Caco-2 (cell line): ENCODE measurements at regions not wholly inside any gene's neighbourhood (a gene's known extent, or its start where the extent isn't known, plus 50 kb on each side); places are given as distances from the start of the nearest gene placed in this dataset.
A peak's percentile ranks its signal among the peaks of the same experiment; 100 is the strongest.

ENCODE experiments used
- BruUV-seq: library from RNA; stranded (reverse); fragments of 400-500 nt; replicated peaks from 2 replicates; lab custom pipeline; 2021; lab: Mats Ljungman, UMichigan
- CTCF ChIA-PET: fragments of 300-600 bp; sonication (Branson Sonifier 250); formaldehyde crosslinking; loops from one replicate; lab custom pipeline; 2022; ENCODE audit warnings: antibody characterized with exemption; lab: Charles Lee
- POLR2A ChIA-PET: fragments of 300-600 bp; sonication (Branson Sonifier 250); formaldehyde crosslinking; loops from one replicate; lab custom pipeline; 2022; ENCODE audit warnings: antibody characterized with exemption; lab: Charles Lee
- DNase-seq, 2 experiments: peaks; one replicate each; pipeline versions ENCODE4 v3.0.0 to v3.0.0-alpha.2; 2020 to 2022
- H3K27me3 ChIP-seq: replicated peaks from 2 replicates; pipeline ENCODE4 v1.6.0; 2011; ENCODE audit warnings: low read length; ENCODE audit not compliant: control insufficient read depth, insufficient read depth
- H3K36me3 ChIP-seq: 2 replicates; pipeline ENCODE4 v1.5.1; 2011; ENCODE audit warnings: low read length; ENCODE audit not compliant: control insufficient read depth, insufficient read depth
- H3K4me1 ChIP-seq: fragments of 250-450 bp; sonication (Bioruptor Pico); 2 replicates; pipeline ENCODE4 v1.5.1; 2020; ENCODE audit warnings: mild to moderate bottlenecking
- H3K4me3 ChIP-seq: 2 replicates; pipeline ENCODE4 v1.5.1; 2011; ENCODE audit warnings: low read depth, mild to moderate bottlenecking, control low read depth, low read length
- H3K9me3 ChIP-seq: fragments of 250-450 bp; sonication (Bioruptor Pico); 2 replicates; pipeline ENCODE4 v1.5.1; 2020; ENCODE audit warnings: mild to moderate bottlenecking, moderate library complexity
- H3K27ac Mint-ChIP-seq: one replicate; pipeline ENCODE4 v1.8.0; 2022; ENCODE audit warnings: mixed read lengths; ENCODE audit not compliant: unreplicated experiment
- H3K27me3 Mint-ChIP-seq: one replicate; pipeline ENCODE4 v1.8.0; 2022; ENCODE audit warnings: mixed read lengths; ENCODE audit not compliant: insufficient read depth, unreplicated experiment
- H3K36me3 Mint-ChIP-seq: one replicate; pipeline ENCODE4 v1.8.0; 2022; ENCODE audit warnings: mild to moderate bottlenecking, mixed read lengths; ENCODE audit not compliant: insufficient read depth, unreplicated experiment
- H3K4me1 Mint-ChIP-seq: one replicate; pipeline ENCODE4 v1.8.0; 2022; ENCODE audit warnings: low read depth, mixed read lengths; ENCODE audit not compliant: unreplicated experiment
- H3K4me3 Mint-ChIP-seq: one replicate; pipeline ENCODE4 v1.8.0; 2022; ENCODE audit warnings: mild to moderate bottlenecking, moderate library complexity, mixed read lengths; ENCODE audit not compliant: unreplicated experiment
- H3K9me3 Mint-ChIP-seq: one replicate; pipeline ENCODE4 v1.8.0; 2022; ENCODE audit warnings: mixed read lengths; ENCODE audit not compliant: unreplicated experiment
- CTCF ChIP-seq, 2 experiments: fragments of 200-600 bp in 1 of 2; IDR thresholded peaks; 1 replicate in 1 of 2; 2 replicates in 1 of 2; pipeline versions ENCODE4 v1.5.1 to v1.8.0; 2011 to 2022; ENCODE audit warnings: antibody characterized with exemption in 1 of 2, control low read depth in 1 of 2, inconsistent platforms in 1 of 2, low read depth in 1 of 2, low read length in 1 of 2, mild to moderate bottlenecking in 1 of 2, moderate library complexity in 1 of 2; ENCODE audit not compliant: insufficient read depth in 1 of 2, severe bottlenecking in 1 of 2, unreplicated experiment in 1 of 2
- intact Hi-C: fragments of 100-400 bp; cut with micrococcal nuclease; formaldehyde crosslinking; loops from one replicate; pipeline ENCODE4 v1.10.0; 2022; ENCODE audit not compliant: unreplicated experiment

DNA sequence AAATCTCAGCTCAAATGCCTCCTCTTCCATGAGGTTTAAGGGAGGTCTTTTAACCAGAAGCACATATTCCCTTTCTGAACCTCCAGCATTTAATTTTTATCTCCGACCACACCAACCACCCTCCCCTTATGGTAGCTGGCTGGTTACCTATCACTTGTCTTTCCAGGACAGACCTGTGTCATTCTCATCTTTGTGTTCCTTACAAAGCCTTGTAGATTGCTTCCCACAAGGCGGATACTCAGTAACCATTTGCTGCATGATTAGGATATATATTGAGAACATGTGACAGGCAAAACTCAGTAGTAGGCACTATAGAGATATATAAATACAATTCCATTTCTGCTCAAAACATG lies 119.5 kb downstream of the RPL22L1 start:
- POLR2A ChIA-PET, result no interaction called here
- no peak overlapping the region for H3K27ac Mint-ChIP-seq
- no peaks in the 10 kb centered on the region for H3K27me3 Mint-ChIP-seq
- H3K4me1 Mint-ChIP-seq, result peaks cover 22% of the 10 kb centered on the region
- CTCF ChIA-PET, result no interaction called here
- Histone ChIP-seq H3K9me3 (peaks cover 6% of the 10 kb centered on the region; the same call in 1 of the 2 replicates), H3K36me3 (no peaks in the 10 kb centered on the region), H3K4me3 (no peak overlapping the region), H3K27me3 (no peaks in the 10 kb centered on the region), H3K4me1 (peaks cover 12% of the 10 kb centered on the region)
- BruUV-seq, result no TSS peak
- peaks cover 8% of the 10 kb centered on the region for H3K36me3 Mint-ChIP-seq
- H3K4me3 Mint-ChIP-seq, result no peak overlapping the region
- H3K9me3 Mint-ChIP-seq, result peaks cover 42% of the 10 kb centered on the region
- intact Hi-C loops, result no loop called here
- no peak for TF ChIP-seq CTCF (IDR thresholded peaks at IDR 0.05; ENCODE audit: insufficient read depth in 1 of 2, low read depth in 1 of 2, low read length in 1 of 2, severe bottlenecking in 1 of 2, unreplicated experiment in 1 of 2)
- DNase-seq, result no peak

- no peaks in the 10 kb centered on the region for H3K27me3 ChIP-seq
- peaks cover 48% of the 10 kb centered on the region for H3K9me3 Mint-ChIP-seq
- no peak for TF ChIP-seq CTCF (IDR thresholded peaks at IDR 0.05; ENCODE audit: insufficient read depth in 1 of 2, low read depth in 1 of 2, low read length in 1 of 2, severe bottlenecking in 1 of 2, unreplicated experiment in 1 of 2)
- H3K4me3 Mint-ChIP-seq, result no peak overlapping the region
- H3K9me3 ChIP-seq, result peaks cover 9% of the 10 kb centered on the region
- no peaks in the 10 kb centered on the region for H3K27me3 Mint-ChIP-seq
- ChIA-PET CTCF (no interaction called here), POLR2A (no interaction called here)
- no peak overlapping the region for H3K4me3 ChIP-seq
- H3K4me1 ChIP-seq, result peaks cover 17% of the 10 kb centered on the region
- BruUV-seq, result no TSS peak
- no peaks in the 10 kb centered on the region for H3K36me3 ChIP-seq
- DNase-seq, result no peak
- H3K27ac Mint-ChIP-seq, result no peak overlapping the region
- intact Hi-C loops, result no loop called here
- peaks cover 8% of the 10 kb centered on the region for H3K36me3 Mint-ChIP-seq
- peaks cover 27% of the 10 kb centered on the region for H3K4me1 Mint-ChIP-seq
Observed at GRCh38 chr3:170749765-170750477, 120.1 kb downstream of the RPL22L1 start.

- Mint-ChIP-seq H3K9me3 (peaks cover 50% of the 10 kb centered on the region), H3K4me1 (peaks cover 28% of the 10 kb centered on the region), H3K36me3 (peaks cover 8% of the 10 kb centered on the region), H3K27me3 (no peaks in the 10 kb centered on the region), H3K4me3 (no peak overlapping the region), H3K27ac (peak overlapping the region; percentile 53)
- Histone ChIP-seq H3K27me3 (no peaks in the 10 kb centered on the region), H3K9me3 (peaks cover 14% of the 10 kb centered on the region), H3K4me1 (peaks cover 23% of the 10 kb centered on the region), H3K36me3 (no peaks in the 10 kb centered on the region), H3K4me3 (no peak overlapping the region)
- TF ChIP-seq CTCF (IDR thresholded peaks at IDR 0.05; ENCODE audit: insufficient read depth in 1 of 2, low read depth in 1 of 2, low read length in 1 of 2, severe bottlenecking in 1 of 2, unreplicated experiment in 1 of 2), result no peak
- no TSS peak for BruUV-seq
- intact Hi-C loops, result no loop called here
- POLR2A ChIA-PET, result no interaction called here
- no peak for DNase-seq
- CTCF ChIA-PET, result no interaction called here
Observed at GRCh38 chr3:170749185-170749584, 120.8 kb downstream of the RPL22L1 start.
